Prostate gland (tissue), 2 donors: ENCODE measurements at regions not wholly inside any gene's neighbourhood (a gene's known extent, or its start where the extent isn't known, plus 50 kb on each side); places are given as distances from the start of the nearest gene placed in this dataset.

Source experiments
- DNase-seq: peaks from one replicate; pipeline ENCODE4 v3.0.0-alpha.2; 2019; ENCODE audit warnings: low spot score
- H3K27ac ChIP-seq, 2 donors: fragments of 200-600 bp; sonication (generic); 2 replicates each; pipeline ENCODE4 v1.5.1; 2017 to 2019
- H3K27me3 ChIP-seq: fragments of 200-600 bp; sonication (generic); replicated peaks from 2 replicates; pipeline ENCODE4 v1.5.1; 2019; ENCODE audit not compliant: insufficient read depth
- H3K36me3 ChIP-seq, 2 donors: fragments of 200-600 bp; sonication (generic); 1 replicate in 1 of 2; 2 replicates in 1 of 2; pipeline versions ENCODE4 v1.5.1 to v1.8.1; 2017 to 2019
- H3K4me1 ChIP-seq: fragments of 200-600 bp; sonication (generic); replicated peaks from 2 replicates; pipeline ENCODE4 v1.5.1; 2019
- H3K4me3 ChIP-seq, 2 donors: fragments of 200-600 bp; sonication (generic); 2 replicates each; pipeline ENCODE4 v1.5.1; 2017 to 2019
- H3K9me3 ChIP-seq: fragments of 200-600 bp; sonication (generic); 2 replicates; pipeline ENCODE4 v1.5.1; 2017
- CTCF ChIP-seq, 4 experiments: fragments of 200-600 bp in 2 of 4; fragments of 450-650 bp in 2 of 4; sonication (generic) in 2 of 4; IDR thresholded peaks; 1 replicate in 3 of 4; 2 replicates in 1 of 4; pipeline ENCODE4 v1.5.1; 2016 to 2019; ENCODE audit warnings: antibody characterized with exemption in 4 of 4, mild to moderate bottlenecking in 2 of 4, moderate library complexity in 2 of 4
- POLR2A ChIP-seq: fragments of 450-650 bp; IDR thresholded peaks from one replicate; pipeline ENCODE4 v1.6.1; 2016; ENCODE audit warnings: antibody characterized with exemption, mild to moderate bottlenecking
- POLR2AphosphoS5 ChIP-seq: sonication (generic); formaldehyde crosslinking; IDR thresholded peaks from one replicate; pipeline ENCODE4 v1.6.1; 2017; ENCODE audit warnings: antibody characterized with exemption
- WGBS: methylation state at CpG from one replicate; pipeline ENCODE4 v1.1.5; 2018; 5-methylcytosine and 5-hydroxymethylcytosine counted together
- intact Hi-C: fragments of 100-400 bp; cut with DNase I; formaldehyde crosslinking; loops from one replicate; pipeline ENCODE4 v1.14.2; 2022

DNA sequence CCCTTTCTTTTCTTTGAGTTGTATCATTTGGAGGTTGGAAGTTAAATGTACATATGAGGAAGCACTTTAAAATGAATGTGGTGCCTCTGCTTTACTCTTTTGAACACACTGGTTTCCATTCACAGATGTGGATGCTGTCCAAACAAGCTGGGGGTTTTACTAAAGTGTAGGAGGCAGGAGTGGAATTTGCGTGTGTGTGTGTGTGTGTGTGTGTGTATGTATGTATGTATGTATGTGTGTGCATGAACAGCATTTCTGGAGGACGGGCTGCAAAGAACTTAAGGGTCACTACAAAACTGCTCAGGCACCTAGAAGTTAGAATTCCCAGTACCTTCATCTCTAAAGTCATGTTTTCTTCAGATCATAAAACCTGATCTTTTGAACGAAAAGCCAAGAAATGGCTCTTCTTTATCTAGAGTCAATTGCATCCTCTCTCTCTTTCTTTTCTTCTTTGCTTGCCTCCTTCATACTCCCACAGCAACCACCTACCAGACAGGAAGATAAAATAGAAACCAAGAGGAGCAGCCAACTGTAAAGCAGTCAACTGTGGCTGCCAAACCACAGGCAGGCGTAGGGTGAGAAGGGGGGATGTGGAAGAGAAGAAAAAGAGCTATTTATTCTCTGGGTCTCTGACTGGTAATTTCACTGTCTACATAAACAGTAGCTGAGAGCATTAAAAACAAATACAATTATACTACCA, 177.0 kb upstream of the RASGEF1B start:
- WGBS: 41% methylated on average over 4 of the region's 4 CpGs
- H3K4me1 ChIP-seq: no peaks in the 10 kb centered on the region
- no peak for TF ChIP-seq POLR2AphosphoS5
- TF ChIP-seq CTCF (IDR thresholded peaks at IDR 0.05): no peak
- no peak for TF ChIP-seq POLR2A
- H3K27me3 ChIP-seq: no peaks in the 10 kb centered on the region
- no peaks in the 10 kb centered on the region for H3K9me3 ChIP-seq
- DNase-seq: no peak
- no peaks in the 10 kb centered on the region for H3K36me3 ChIP-seq
- no peak overlapping the region for H3K4me3 ChIP-seq
- intact Hi-C loops: no loop called here
- H3K27ac ChIP-seq: no peak overlapping the region

- Histone ChIP-seq H3K9me3 (no peaks in the 10 kb centered on the region), H3K27me3 (no peaks in the 10 kb centered on the region), H3K4me1 (no peaks in the 10 kb centered on the region), H3K27ac (no peak overlapping the region), H3K36me3 (no peaks in the 10 kb centered on the region), H3K4me3 (no peak overlapping the region)
- 91% methylated on average over 2 of the region's 2 CpGs for WGBS
- TF ChIP-seq CTCF (IDR thresholded peaks at IDR 0.05): no peak
- no peak for TF ChIP-seq POLR2A
- no peak for DNase-seq
- intact Hi-C loops: no loop called here
Measured at GRCh38 chr4:81647388-81647787, 175.7 kb upstream of the RASGEF1B start.

- TF ChIP-seq CTCF (IDR thresholded peaks at IDR 0.05) (no peak), POLR2AphosphoS5 (no peak), POLR2A (no peak)
- 52% methylated on average over 3 of the region's 3 CpGs for WGBS
- intact Hi-C loops: no loop called here
Measured at GRCh38 chr4:81642543-81642942, 170.8 kb upstream of the RASGEF1B start.

GRCh38 chr4:81639248-81639647, 167.5 kb upstream of the RASGEF1B start:
- H3K36me3 ChIP-seq: no peaks in the 10 kb centered on the region
- DNase-seq: no peak
- H3K9me3 ChIP-seq: no peaks in the 10 kb centered on the region
- intact Hi-C loops: no loop called here
- TF ChIP-seq POLR2AphosphoS5 (no peak), POLR2A (no peak), CTCF (IDR thresholded peaks at IDR 0.05) (no peak)
- H3K27me3 ChIP-seq: no peaks in the 10 kb centered on the region
- H3K4me1 ChIP-seq: no peaks in the 10 kb centered on the region
- 92% methylated on average over 1 of the region's 1 CpG for WGBS
- H3K27ac ChIP-seq: no peak overlapping the region
- no peak overlapping the region for H3K4me3 ChIP-seq

More at GRCh38 chr4:81642543-81642942, 170.8 kb upstream of the RASGEF1B start:
- no peak overlapping the region for H3K27ac ChIP-seq
- no peaks in the 10 kb centered on the region for H3K27me3 ChIP-seq
- H3K9me3 ChIP-seq: no peaks in the 10 kb centered on the region
- H3K4me3 ChIP-seq: no peak overlapping the region
- H3K36me3 ChIP-seq: no peaks in the 10 kb centered on the region
- H3K4me1 ChIP-seq: no peaks in the 10 kb centered on the region
- no peak for DNase-seq

DNA sequence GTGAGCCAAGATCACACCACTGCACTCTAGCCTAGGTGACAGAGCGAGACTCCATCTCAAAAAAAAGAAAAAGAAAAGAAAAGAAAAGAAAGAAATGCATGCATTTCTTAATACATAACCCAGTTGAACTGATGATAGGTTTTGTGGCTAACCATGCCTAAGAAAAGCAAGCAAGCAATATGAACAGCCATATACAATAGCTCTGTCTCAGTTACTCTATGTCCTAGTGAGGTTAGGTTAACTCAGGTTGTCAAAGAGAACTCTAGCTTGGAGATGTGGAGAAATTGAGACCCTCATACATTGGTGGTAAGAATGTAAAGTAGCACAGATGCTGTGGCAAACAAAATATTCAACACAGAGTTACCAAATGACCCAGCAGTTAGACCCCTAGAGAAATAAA, 167.0 kb upstream of the RASGEF1B start:
- TF ChIP-seq CTCF (IDR thresholded peaks at IDR 0.05): no peak
- no peak for TF ChIP-seq POLR2A
- no peak for TF ChIP-seq POLR2AphosphoS5
- Histone ChIP-seq H3K9me3 (no peaks in the 10 kb centered on the region), H3K4me1 (no peaks in the 10 kb centered on the region), H3K36me3 (no peaks in the 10 kb centered on the region), H3K4me3 (no peak overlapping the region), H3K27ac (no peak overlapping the region), H3K27me3 (no peaks in the 10 kb centered on the region)
- WGBS: 88% methylated on average over 1 of the region's 1 CpG
- DNase-seq: no peak
- intact Hi-C loops: no loop called here
